ENCODE measurements at regions not wholly inside any gene's neighbourhood (a gene's known extent, or its start where the extent isn't known, plus 50 kb on each side); places are given as distances from the start of the nearest gene placed in this dataset.

GRCh38 chr15:92565351-92566125 is 90.0 kb downstream of the FAM174B start:
- DNase-seq (ENCODE audit: low read depth) = no peak
- no peak for TF ChIP-seq CTCF (IDR thresholded peaks at IDR 0.05; ENCODE audit: control insufficient read depth, insufficient read depth, low read depth, low read length, missing control alignments)
- H3K4me3 ChIP-seq (ENCODE audit: control insufficient read depth, low read depth, low read length) = no peak overlapping the region

GRCh38 chr15:92561754-92562153 is 93.8 kb downstream of the FAM174B start:
- TF ChIP-seq CTCF (IDR thresholded peaks at IDR 0.05; ENCODE audit: control insufficient read depth, insufficient read depth, low read depth, low read length, missing control alignments) = no peak
- DNase-seq (ENCODE audit: low read depth) = no peak
- H3K4me3 ChIP-seq (ENCODE audit: control insufficient read depth, low read depth, low read length) = no peak overlapping the region

GRCh38 chr15:92553317-92553716 is 102.3 kb downstream of the FAM174B start:
- H3K4me3 ChIP-seq (ENCODE audit: control insufficient read depth, low read depth, low read length) = no peak overlapping the region
- no peak for TF ChIP-seq CTCF (IDR thresholded peaks at IDR 0.05; ENCODE audit: control insufficient read depth, insufficient read depth, low read depth, low read length, missing control alignments)
- DNase-seq (ENCODE audit: low read depth) = no peak

- H3K4me3 ChIP-seq (ENCODE audit: control insufficient read depth, low read depth, low read length) = no peak overlapping the region
- no peak for DNase-seq (ENCODE audit: low read depth)
- TF ChIP-seq CTCF (IDR thresholded peaks at IDR 0.05; ENCODE audit: control insufficient read depth, insufficient read depth, low read depth, low read length, missing control alignments) = no peak
Observed at GRCh38 chr15:92545996-92546395, 109.6 kb downstream of the FAM174B start.

GRCh38 chr15:92541291-92542200 is 114.0 kb downstream of the FAM174B start:
- TF ChIP-seq CTCF (IDR thresholded peaks at IDR 0.05; ENCODE audit: control insufficient read depth, insufficient read depth, low read depth, low read length, missing control alignments) = no peak
- H3K4me3 ChIP-seq (ENCODE audit: control insufficient read depth, low read depth, low read length) = no peak overlapping the region
- no peak for DNase-seq (ENCODE audit: low read depth)

- no peak overlapping the region for H3K4me3 ChIP-seq (ENCODE audit: control insufficient read depth, low read depth, low read length)
- no peak for DNase-seq (ENCODE audit: low read depth)
- TF ChIP-seq CTCF (IDR thresholded peaks at IDR 0.05; ENCODE audit: control insufficient read depth, insufficient read depth, low read depth, low read length, missing control alignments) = no peak
Observed at GRCh38 chr15:92538115-92538514, 117.5 kb downstream of the FAM174B start.
